Adipose tissue (tissue), 3 donors: ENCODE measurements at regions not wholly inside any gene's neighbourhood (a gene's known extent, or its start where the extent isn't known, plus 50 kb on each side); places are given as distances from the start of the nearest gene placed in this dataset.
A peak's percentile ranks its signal among the peaks of the same experiment; 100 is the strongest.

Experiments used
- H3K27ac ChIP-seq: one replicate; pipeline ENCODE4 v1.5.1; 2013; ENCODE audit warnings: low read depth, low read length
- WGBS, 3 donors: extraction: QIAGEN DNeasy Blood & Tissue Kit; methylation state at CpG; one replicate each; pipeline ENCODE4 v1.1.7; 2013; 5-methylcytosine and 5-hydroxymethylcytosine counted together
- donor health status: healthy with polysubstance abuse.
- donor health status: Bipolar disorder and iron deficiency.
- donor health status: healthy.

- no peak overlapping the region for H3K27ac ChIP-seq
- WGBS, 3 donors = 32 to 82% (median 35%) methylated on average over 1 of the region's 1 CpG
Observed at GRCh38 chr2:64763126-64763525, 109.4 kb upstream of the SERTAD2 start.

- no peak overlapping the region for H3K27ac ChIP-seq
- 76 to 79% (median 77%) methylated on average over 4 of the region's 4 CpGs for WGBS, 3 donors
Observed at GRCh38 chr2:64765160-64765805, 111.6 kb upstream of the SERTAD2 start.

GRCh38 chr2:64766841-64767669 lies 113.3 kb upstream of the SERTAD2 start:
- H3K27ac ChIP-seq = no peak overlapping the region
- WGBS, 3 donors = 0 to 35% (median 1%) methylated on average over 13 of the region's 13 CpGs

- 0 to 1% (median 1%) methylated on average over 65 to 66 of the region's 66 CpGs for WGBS, 3 donors
Observed at GRCh38 chr2:64767670-64768468, 114.2 kb upstream of the SERTAD2 start.

GRCh38 chr2:64768491-64769005 lies 114.8 kb upstream of the SERTAD2 start:
- 21 to 53% (median 35%) methylated on average over 4 of the region's 4 CpGs for WGBS, 3 donors
- peak overlapping the region; percentile 93 for H3K27ac ChIP-seq

More at GRCh38 chr2:64767670-64768468, 114.2 kb upstream of the SERTAD2 start:
- peak overlapping the region; percentile 93 for H3K27ac ChIP-seq

- H3K27ac ChIP-seq = no peak overlapping the region
- 60 to 74% (median 71%) methylated on average over 6 of the region's 6 CpGs for WGBS, 3 donors
Observed at GRCh38 chr2:64769392-64770044, 115.8 kb upstream of the SERTAD2 start.

- H3K27ac ChIP-seq = no peak overlapping the region
- 68 to 88% (median 83%) methylated on average over 2 of the region's 2 CpGs for WGBS, 3 donors
Observed at GRCh38 chr2:64770137-64770780, 116.5 kb upstream of the SERTAD2 start.

- H3K27ac ChIP-seq = no peak overlapping the region
- 63 to 67% (median 65%) methylated on average over 5 of the region's 5 CpGs for WGBS, 3 donors
Observed at GRCh38 chr2:64770781-64771334, 117.1 kb upstream of the SERTAD2 start.

GRCh38 chr2:64771737-64772136 lies 118.0 kb upstream of the SERTAD2 start:
- WGBS, 3 donors = 70 to 83% (median 78%) methylated on average over 1 of the region's 1 CpG
- H3K27ac ChIP-seq = no peak overlapping the region

- 62 to 91% (median 90%) methylated on average over 12 of the region's 12 CpGs for WGBS, 3 donors
- H3K27ac ChIP-seq = no peak overlapping the region
Observed at GRCh38 chr2:64773461-64774118, 119.9 kb upstream of the SERTAD2 start.

- WGBS, 3 donors = 94 to 97% (median 95%) methylated on average over 3 of the region's 3 CpGs
- no peak overlapping the region for H3K27ac ChIP-seq
Observed at GRCh38 chr2:64777841-64778240, 124.1 kb upstream of the SERTAD2 start.

- no peak overlapping the region for H3K27ac ChIP-seq
- 45 to 60% (median 51%) methylated on average over 5 of the region's 5 CpGs for WGBS, 3 donors
Observed at GRCh38 chr2:64779117-64779690, 125.5 kb upstream of the SERTAD2 start.

- 77 to 89% (median 83%) methylated on average over 6 of the region's 6 CpGs for WGBS, 3 donors
- H3K27ac ChIP-seq = no peak overlapping the region
Observed at GRCh38 chr2:64780041-64780440, 126.3 kb upstream of the SERTAD2 start.

GRCh38 chr2:64781711-64782390 lies 128.1 kb upstream of the SERTAD2 start:
- 94 to 96% (median 95%) methylated on average over 2 of the region's 2 CpGs for WGBS, 3 donors
- no peak overlapping the region for H3K27ac ChIP-seq

GRCh38 chr2:64784168-64785061 lies 130.7 kb upstream of the SERTAD2 start:
- 85 to 92% (median 87%) methylated on average over 14 of the region's 14 CpGs for WGBS, 3 donors
- no peak overlapping the region for H3K27ac ChIP-seq
